ENCODE measurements at regions not wholly inside any gene's neighbourhood (a gene's known extent, or its start where the extent isn't known, plus 50 kb on each side); places are given as distances from the start of the nearest gene placed in this dataset.

- H3K9me3 ChIP-seq (ENCODE audit: control insufficient read depth in 1 of 2, low read length in 2 of 2) = no peaks in the 10 kb centered on the region
Measured at GRCh38 chr1:230591678-230592077, 50.6 kb upstream of the COG2 start.

GRCh38 chr1:230589951-230590350, 52.3 kb upstream of the COG2 start:
- no peak overlapping the region for H3K27ac ChIP-seq (ENCODE audit: low read length)
- H3K36me3 ChIP-seq (ENCODE audit: control insufficient read depth in 1 of 2, insufficient read depth in 2 of 2, low read length in 2 of 2) = no peaks in the 10 kb centered on the region
- H3K4me1 ChIP-seq (ENCODE audit: control insufficient read depth in 1 of 2, insufficient read depth in 2 of 2, low read length in 2 of 2) = no peaks in the 10 kb centered on the region
- no peaks in the 10 kb centered on the region for H3K27me3 ChIP-seq (ENCODE audit: low read depth, low read length)
- no peaks in the 10 kb centered on the region for H3K9me3 ChIP-seq (ENCODE audit: control insufficient read depth in 1 of 2, low read length in 2 of 2)
- H3K4me3 ChIP-seq (ENCODE audit: low read depth in 1 of 2, low read length in 2 of 2) = no peak overlapping the region

More at GRCh38 chr1:230591678-230592077, 50.6 kb upstream of the COG2 start:
- Histone ChIP-seq H3K27ac (ENCODE audit: low read length) (no peak overlapping the region), H3K4me1 (ENCODE audit: control insufficient read depth in 1 of 2, insufficient read depth in 2 of 2, low read length in 2 of 2) (no peaks in the 10 kb centered on the region), H3K4me3 (ENCODE audit: low read depth in 1 of 2, low read length in 2 of 2) (no peak overlapping the region), H3K36me3 (ENCODE audit: control insufficient read depth in 1 of 2, insufficient read depth in 2 of 2, low read length in 2 of 2) (no peaks in the 10 kb centered on the region), H3K27me3 (ENCODE audit: low read depth, low read length) (no peaks in the 10 kb centered on the region)

GRCh38 chr1:230588323-230588746, 53.9 kb upstream of the COG2 start:
- Histone ChIP-seq H3K4me3 (ENCODE audit: low read depth in 1 of 2, low read length in 2 of 2) (no peak overlapping the region), H3K27me3 (ENCODE audit: low read depth, low read length) (no peaks in the 10 kb centered on the region), H3K4me1 (ENCODE audit: control insufficient read depth in 1 of 2, insufficient read depth in 2 of 2, low read length in 2 of 2) (no peaks in the 10 kb centered on the region), H3K36me3 (ENCODE audit: control insufficient read depth in 1 of 2, insufficient read depth in 2 of 2, low read length in 2 of 2) (no peaks in the 10 kb centered on the region), H3K27ac (ENCODE audit: low read length) (no peak overlapping the region), H3K9me3 (ENCODE audit: control insufficient read depth in 1 of 2, low read length in 2 of 2) (no peaks in the 10 kb centered on the region)

- Histone ChIP-seq H3K27ac (ENCODE audit: low read length) (no peak overlapping the region), H3K9me3 (ENCODE audit: control insufficient read depth in 1 of 2, low read length in 2 of 2) (no peaks in the 10 kb centered on the region), H3K4me3 (ENCODE audit: low read depth in 1 of 2, low read length in 2 of 2) (no peak overlapping the region), H3K27me3 (ENCODE audit: low read depth, low read length) (no peaks in the 10 kb centered on the region), H3K4me1 (ENCODE audit: control insufficient read depth in 1 of 2, insufficient read depth in 2 of 2, low read length in 2 of 2) (no peaks in the 10 kb centered on the region), H3K36me3 (ENCODE audit: control insufficient read depth in 1 of 2, insufficient read depth in 2 of 2, low read length in 2 of 2) (no peaks in the 10 kb centered on the region)
Measured at GRCh38 chr1:230587061-230587460, 55.2 kb upstream of the COG2 start.

- no peak overlapping the region for H3K4me3 ChIP-seq (ENCODE audit: low read depth in 1 of 2, low read length in 2 of 2)
- no peaks in the 10 kb centered on the region for H3K36me3 ChIP-seq (ENCODE audit: control insufficient read depth in 1 of 2, insufficient read depth in 2 of 2, low read length in 2 of 2)
- no peak overlapping the region for H3K27ac ChIP-seq (ENCODE audit: low read length)
- no peaks in the 10 kb centered on the region for H3K27me3 ChIP-seq (ENCODE audit: low read depth, low read length)
- H3K9me3 ChIP-seq (ENCODE audit: control insufficient read depth in 1 of 2, low read length in 2 of 2) = peaks cover 0 to 6% of the 10 kb centered on the region in 2 donors
- H3K4me1 ChIP-seq (ENCODE audit: control insufficient read depth in 1 of 2, insufficient read depth in 2 of 2, low read length in 2 of 2) = no peaks in the 10 kb centered on the region
Measured at GRCh38 chr1:230584660-230585059, 57.6 kb upstream of the COG2 start.

GRCh38 chr1:230581446-230582079, 60.7 kb upstream of the COG2 start:
- H3K27ac ChIP-seq (ENCODE audit: low read length) = no peak overlapping the region
- no peak overlapping the region for H3K4me3 ChIP-seq (ENCODE audit: low read depth in 1 of 2, low read length in 2 of 2)
- H3K9me3 ChIP-seq (ENCODE audit: control insufficient read depth in 1 of 2, low read length in 2 of 2) = peaks cover 0 to 6% of the 10 kb centered on the region in 2 donors
- H3K36me3 ChIP-seq (ENCODE audit: control insufficient read depth in 1 of 2, insufficient read depth in 2 of 2, low read length in 2 of 2) = no peaks in the 10 kb centered on the region
- H3K4me1 ChIP-seq (ENCODE audit: control insufficient read depth in 1 of 2, insufficient read depth in 2 of 2, low read length in 2 of 2) = no peaks in the 10 kb centered on the region
- no peaks in the 10 kb centered on the region for H3K27me3 ChIP-seq (ENCODE audit: low read depth, low read length)

- H3K27ac ChIP-seq (ENCODE audit: low read length) = no peak overlapping the region
- H3K9me3 ChIP-seq (ENCODE audit: control insufficient read depth in 1 of 2, low read length in 2 of 2) = peaks cover 0 to 6% of the 10 kb centered on the region in 2 donors
- no peaks in the 10 kb centered on the region for H3K36me3 ChIP-seq (ENCODE audit: control insufficient read depth in 1 of 2, insufficient read depth in 2 of 2, low read length in 2 of 2)
- no peaks in the 10 kb centered on the region for H3K4me1 ChIP-seq (ENCODE audit: control insufficient read depth in 1 of 2, insufficient read depth in 2 of 2, low read length in 2 of 2)
- no peaks in the 10 kb centered on the region for H3K27me3 ChIP-seq (ENCODE audit: low read depth, low read length)
- no peak overlapping the region for H3K4me3 ChIP-seq (ENCODE audit: low read depth in 1 of 2, low read length in 2 of 2)
Measured at GRCh38 chr1:230578616-230579015, 63.7 kb upstream of the COG2 start.

GRCh38 chr1:230577537-230577936, 64.7 kb upstream of the COG2 start:
- Histone ChIP-seq H3K27me3 (ENCODE audit: low read depth, low read length) (no peaks in the 10 kb centered on the region), H3K27ac (ENCODE audit: low read length) (no peak overlapping the region), H3K4me3 (ENCODE audit: low read depth in 1 of 2, low read length in 2 of 2) (no peak overlapping the region), H3K4me1 (ENCODE audit: control insufficient read depth in 1 of 2, insufficient read depth in 2 of 2, low read length in 2 of 2) (no peaks in the 10 kb centered on the region), H3K9me3 (ENCODE audit: control insufficient read depth in 1 of 2, low read length in 2 of 2) (peaks cover 0 to 6% of the 10 kb centered on the region in 2 donors), H3K36me3 (ENCODE audit: control insufficient read depth in 1 of 2, insufficient read depth in 2 of 2, low read length in 2 of 2) (no peaks in the 10 kb centered on the region)

GRCh38 chr1:230575886-230576500, 66.3 kb upstream of the COG2 start:
- no peaks in the 10 kb centered on the region for H3K27me3 ChIP-seq (ENCODE audit: low read depth, low read length)
- H3K4me3 ChIP-seq (ENCODE audit: low read depth in 1 of 2, low read length in 2 of 2) = no peak overlapping the region
- H3K36me3 ChIP-seq (ENCODE audit: control insufficient read depth in 1 of 2, insufficient read depth in 2 of 2, low read length in 2 of 2) = no peaks in the 10 kb centered on the region
- H3K9me3 ChIP-seq (ENCODE audit: control insufficient read depth in 1 of 2, low read length in 2 of 2) = no peaks in the 10 kb centered on the region
- H3K27ac ChIP-seq (ENCODE audit: low read length) = no peak overlapping the region
- H3K4me1 ChIP-seq (ENCODE audit: control insufficient read depth in 1 of 2, insufficient read depth in 2 of 2, low read length in 2 of 2) = no peaks in the 10 kb centered on the region

GRCh38 chr1:230574502-230574901, 67.8 kb upstream of the COG2 start:
- H3K9me3 ChIP-seq (ENCODE audit: control insufficient read depth in 1 of 2, low read length in 2 of 2) = no peaks in the 10 kb centered on the region
- H3K27ac ChIP-seq (ENCODE audit: low read length) = no peak overlapping the region
- no peak overlapping the region for H3K4me3 ChIP-seq (ENCODE audit: low read depth in 1 of 2, low read length in 2 of 2)
- no peaks in the 10 kb centered on the region for H3K27me3 ChIP-seq (ENCODE audit: low read depth, low read length)
- no peaks in the 10 kb centered on the region for H3K4me1 ChIP-seq (ENCODE audit: control insufficient read depth in 1 of 2, insufficient read depth in 2 of 2, low read length in 2 of 2)
- no peaks in the 10 kb centered on the region for H3K36me3 ChIP-seq (ENCODE audit: control insufficient read depth in 1 of 2, insufficient read depth in 2 of 2, low read length in 2 of 2)

GRCh38 chr1:230573658-230574057, 68.6 kb upstream of the COG2 start:
- Histone ChIP-seq H3K4me1 (ENCODE audit: control insufficient read depth in 1 of 2, insufficient read depth in 2 of 2, low read length in 2 of 2) (no peaks in the 10 kb centered on the region), H3K27me3 (ENCODE audit: low read depth, low read length) (no peaks in the 10 kb centered on the region), H3K9me3 (ENCODE audit: control insufficient read depth in 1 of 2, low read length in 2 of 2) (no peaks in the 10 kb centered on the region), H3K27ac (ENCODE audit: low read length) (no peak overlapping the region), H3K4me3 (ENCODE audit: low read depth in 1 of 2, low read length in 2 of 2) (no peak overlapping the region), H3K36me3 (ENCODE audit: control insufficient read depth in 1 of 2, insufficient read depth in 2 of 2, low read length in 2 of 2) (no peaks in the 10 kb centered on the region)

Data from muscle layer of duodenum (tissue), 2 donors.